ENCODE measurements at regions not wholly inside any gene's neighbourhood (a gene's known extent, or its start where the extent isn't known, plus 50 kb on each side); places are given as distances from the start of the nearest gene placed in this dataset.

DNA sequence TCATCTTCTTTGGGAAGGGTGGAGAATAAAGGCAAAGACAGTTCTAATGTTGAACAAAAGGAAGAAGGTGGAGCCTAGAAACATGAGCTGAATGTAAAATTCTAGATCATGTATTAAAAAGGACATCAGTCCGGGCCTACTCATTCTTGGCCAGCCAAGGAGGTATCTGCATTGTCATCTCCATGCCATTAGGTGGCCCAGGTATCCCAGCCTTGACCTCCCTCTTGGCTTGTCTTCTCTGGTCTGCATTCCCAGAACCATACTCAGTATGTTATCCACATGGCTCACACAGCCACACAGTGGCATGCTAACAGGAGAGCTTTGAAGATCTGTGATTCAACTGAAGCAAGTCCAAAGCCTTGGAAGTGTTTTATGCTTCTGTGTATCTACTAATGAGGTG, 369.8 kb upstream of the KAZN start:
- intact Hi-C loops (cut with micrococcal nuclease; ENCODE audit: unreplicated experiment) (no loop called here), in situ Hi-C loops (cut with HindIII; ENCODE audit: extremely low pct_ligation_motif_present, low pct_unique_long_range_greater_than_20kb) (no loop called here)
- Histone ChIP-seq H3K27ac (ENCODE audit: extremely low read length, insufficient read depth, low read length) (no peak overlapping the region), H3K9ac (ENCODE audit: insufficient read depth, low read depth, low read length) (no peak overlapping the region), H3K79me2 (ENCODE audit: insufficient read depth, low read length) (no peaks in the 10 kb centered on the region), H3K4me1 (ENCODE audit: insufficient read depth, low read length) (no peaks in the 10 kb centered on the region), H3K4me3 (replicated peaks in 1 of 3; ENCODE audit: insufficient read depth in 1 of 3, low read depth in 2 of 3, low read length in 3 of 3) (no peak overlapping the region), H2AFZ (ENCODE audit: low read length) (no peak overlapping the region), H3K27me3 (ENCODE audit: control insufficient read depth in 1 of 2, insufficient read depth in 2 of 2, low read length in 2 of 2) (no peaks in the 10 kb centered on the region), H4K20me1 (ENCODE audit: insufficient read depth, low read length) (no peaks in the 10 kb centered on the region), H3K4me2 (ENCODE audit: low read depth, low read length) (no peak overlapping the region), H3K36me3 (replicated peaks in 1 of 2; ENCODE audit: control insufficient read depth in 1 of 2, insufficient read depth in 2 of 2, low read length in 2 of 2) (no peaks in the 10 kb centered on the region), H3K9me3 (ENCODE audit: low read length) (peaks cover 16% of the 10 kb centered on the region)
- no TSS peak for BruUV-seq (replicated peaks)
- ChIA-PET POLR2A (no interaction called here), CTCF (ENCODE audit: low intra/inter-chr PET ratio, low total read pairs) (no interaction called here)
- ATAC-seq (no peak), DNase-seq (ENCODE audit: low spot score) (no peak), FAIRE-seq (no peak)
- 6% methylated on average over 1 of the region's 1 CpG for WGBS (ENCODE audit: low lambda C conversion rate)
- no peak for TF ChIP-seq E2F2 (CRISPR knock-in tag; IDR thresholded peaks at IDR 0.05; ENCODE audit: borderline replicate concordance)
- no peak for TF ChIP-seq ZNF552 (CRISPR knock-in tag; IDR thresholded peaks at IDR 0.05; ENCODE audit: borderline replicate concordance)
- no peak for TF ChIP-seq AGO1 (IDR thresholded peaks at IDR 0.05; ENCODE audit: low read depth, low read length, poor library complexity, severe bottlenecking)
- no peak for TF ChIP-seq ATF2 (CRISPR knock-in tag; IDR thresholded peaks at IDR 0.05)
- TF ChIP-seq ZNF672 (CRISPR knock-in tag; IDR thresholded peaks at IDR 0.05): no peak
- no peak for TF ChIP-seq NR1H2 (CRISPR knock-in tag; IDR thresholded peaks at IDR 0.05; ENCODE audit: borderline replicate concordance, low read depth)
- no peak for TF ChIP-seq EZH2 (conservative IDR thresholded peaks at IDR 0.05; ENCODE audit: low read depth, low read length)
- no peak for TF ChIP-seq MYC (CRISPR knock-in tag; IDR thresholded peaks at IDR 0.05; ENCODE audit: borderline replicate concordance)
- TF ChIP-seq, protein P1, sequence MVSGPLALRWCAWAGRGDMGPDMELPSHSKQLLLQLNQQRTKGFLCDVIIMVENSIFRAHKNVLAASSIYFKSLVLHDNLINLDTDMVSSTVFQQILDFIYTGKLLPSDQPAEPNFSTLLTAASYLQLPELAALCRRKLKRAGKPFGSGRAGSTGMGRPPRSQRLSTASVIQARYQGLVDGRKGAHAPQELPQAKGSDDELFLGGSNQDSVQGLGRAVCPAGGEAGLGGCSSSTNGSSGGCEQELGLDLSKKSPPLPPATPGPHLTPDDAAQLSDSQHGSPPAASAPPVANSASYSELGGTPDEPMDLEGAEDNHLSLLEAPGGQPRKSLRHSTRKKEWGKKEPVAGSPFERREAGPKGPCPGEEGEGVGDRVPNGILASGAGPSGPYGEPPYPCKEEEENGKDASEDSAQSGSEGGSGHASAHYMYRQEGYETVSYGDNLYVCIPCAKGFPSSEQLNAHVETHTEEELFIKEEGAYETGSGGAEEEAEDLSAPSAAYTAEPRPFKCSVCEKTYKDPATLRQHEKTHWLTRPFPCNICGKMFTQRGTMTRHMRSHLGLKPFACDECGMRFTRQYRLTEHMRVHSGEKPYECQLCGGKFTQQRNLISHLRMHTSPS (CRISPR knock-in tag; IDR thresholded peaks at IDR 0.05; ENCODE audit: low read depth): no peak
- TF ChIP-seq AGO2 (optimal IDR thresholded peaks at IDR 0.05; ENCODE audit: low read depth, low read length): no peak
- TF ChIP-seq ISX (CRISPR knock-in tag; conservative IDR thresholded peaks at IDR 0.05): no peak
- no peak for TF ChIP-seq MNT (IDR thresholded peaks at IDR 0.05)
- no peak for TF ChIP-seq GTF2F1 (IDR thresholded peaks at IDR 0.05; ENCODE audit: low read length)
